ENCODE measurements at regions not wholly inside any gene's neighbourhood (a gene's known extent, or its start where the extent isn't known, plus 50 kb on each side); places are given as distances from the start of the nearest gene placed in this dataset.
"Not testable (repeated sequence)": the region's sequence is repeated elsewhere in the genome, so short reads cannot be mapped to it uniquely, and the experiment has no call there.

GRCh38 chr12:46522071-46522470 lies 149.5 kb upstream of the SLC38A2 start:
- peak; percentile 52 for DNase-seq (ENCODE audit: low read depth)

- DNase-seq (ENCODE audit: low read depth), result peak; percentile 34
These were observed 148.6 kb upstream of the SLC38A2 start for GRCh38 chr12:46521145-46521544.

- DNase-seq (ENCODE audit: low read depth), result no peak
These were observed 146.8 kb upstream of the SLC38A2 start for GRCh38 chr12:46519407-46519806.

GRCh38 chr12:46518729-46519128 lies 146.2 kb upstream of the SLC38A2 start:
- DNase-seq (ENCODE audit: low read depth), result no peak

- no peak for DNase-seq (ENCODE audit: low read depth)
These were observed 145.6 kb upstream of the SLC38A2 start for GRCh38 chr12:46518169-46518568.

GRCh38 chr12:46517579-46517962 lies 145.0 kb upstream of the SLC38A2 start:
- no peak for DNase-seq (ENCODE audit: low read depth)

- no peak for DNase-seq (ENCODE audit: low read depth)
These were observed 144.5 kb upstream of the SLC38A2 start for GRCh38 chr12:46516933-46517578.

GRCh38 chr12:46516238-46516932 lies 143.8 kb upstream of the SLC38A2 start:
- DNase-seq (ENCODE audit: low read depth), result no peak

- DNase-seq (ENCODE audit: low read depth), result no peak
These were observed 143.3 kb upstream of the SLC38A2 start for GRCh38 chr12:46515829-46516228.

GRCh38 chr12:46514886-46515285 lies 142.3 kb upstream of the SLC38A2 start:
- no peak for DNase-seq (ENCODE audit: low read depth)

GRCh38 chr12:46510257-46510656 lies 137.7 kb upstream of the SLC38A2 start:
- DNase-seq (ENCODE audit: low read depth), result not testable (repeated sequence)

- no peak for DNase-seq (ENCODE audit: low read depth)
These were observed 136.6 kb upstream of the SLC38A2 start for GRCh38 chr12:46509135-46509534.

GRCh38 chr12:46508651-46509050 lies 136.1 kb upstream of the SLC38A2 start:
- DNase-seq (ENCODE audit: low read depth), result no peak

GRCh38 chr12:46507766-46508165 lies 135.2 kb upstream of the SLC38A2 start:
- DNase-seq (ENCODE audit: low read depth), result no peak

- no peak for DNase-seq (ENCODE audit: low read depth)
These were observed 134.4 kb upstream of the SLC38A2 start for GRCh38 chr12:46506961-46507360.

GRCh38 chr12:46506198-46506597 lies 133.6 kb upstream of the SLC38A2 start:
- no peak for DNase-seq (ENCODE audit: low read depth)

- DNase-seq (ENCODE audit: low read depth), result no peak
These were observed 131.9 kb upstream of the SLC38A2 start for GRCh38 chr12:46504494-46504893.

- no peak for DNase-seq (ENCODE audit: low read depth)
These were observed 131.1 kb upstream of the SLC38A2 start for GRCh38 chr12:46503637-46504175.

- no peak for DNase-seq (ENCODE audit: low read depth)
These were observed 128.1 kb upstream of the SLC38A2 start for GRCh38 chr12:46500673-46501072.

- no peak for DNase-seq (ENCODE audit: low read depth)
These were observed 127.3 kb upstream of the SLC38A2 start for GRCh38 chr12:46499901-46500300.

GRCh38 chr12:46499226-46499625 lies 126.7 kb upstream of the SLC38A2 start:
- no peak for DNase-seq (ENCODE audit: low read depth)

GRCh38 chr12:46497739-46498138 lies 125.2 kb upstream of the SLC38A2 start:
- DNase-seq (ENCODE audit: low read depth), result no peak

- DNase-seq (ENCODE audit: low read depth), result peak; percentile 80
These were observed 121.9 kb upstream of the SLC38A2 start for GRCh38 chr12:46494424-46494823.

Measured in LHCN-M2 (cell line).